GM23338 (cell line): ENCODE measurements at regions not wholly inside any gene's neighbourhood (a gene's known extent, or its start where the extent isn't known, plus 50 kb on each side); places are given as distances from the start of the nearest gene placed in this dataset.

Experiments used
- ATAC-seq: fragments of 200-7000 bp; cut with Tn5 transposase; 3 replicates; pipeline ENCODE4 v1.9.1; 2020
- DNase-seq: peaks from one replicate; pipeline ENCODE4 v3.0.0-alpha.2; 2015; ENCODE audit warnings: low spot score
- H2AFZ ChIP-seq: fragments of 200-600 bp; sonication (generic); 2 replicates; pipeline ENCODE4 v1.8.0; 2016; ENCODE audit warnings: antibody characterized with exemption, mild to moderate bottlenecking, moderate library complexity
- H3F3A ChIP-seq: fragments of 200-600 bp; sonication (generic); replicated peaks from 2 replicates; pipeline ENCODE4 v1.8.0; 2017; ENCODE audit warnings: antibody characterized with exemption, mixed run types, low read depth
- H3K27ac ChIP-seq: fragments of 200-600 bp; sonication (generic); 2 replicates; pipeline ENCODE4 v1.6.1; 2016; ENCODE audit warnings: low read depth
- H3K27me3 ChIP-seq: fragments of 200-600 bp; sonication (generic); 2 replicates; pipeline ENCODE4 v1.8.0; 2016; ENCODE audit warnings: mild to moderate bottlenecking, mixed run types, moderate library complexity; ENCODE audit not compliant: insufficient read depth
- H3K36me3 ChIP-seq: fragments of 200-600 bp; sonication (generic); 2 replicates; pipeline ENCODE4 v1.8.0; 2016; ENCODE audit warnings: mild to moderate bottlenecking; ENCODE audit not compliant: insufficient read depth
- H3K4me1 ChIP-seq: fragments of 200-600 bp; sonication (generic); 2 replicates; pipeline ENCODE4 v1.8.0; 2016; ENCODE audit warnings: mild to moderate bottlenecking, moderate library complexity; ENCODE audit not compliant: insufficient read depth
- H3K4me2 ChIP-seq: fragments of 200-600 bp; sonication (generic); 2 replicates; pipeline ENCODE4 v1.7.1; 2017; ENCODE audit warnings: mixed run types
- H3K4me3 ChIP-seq: fragments of 200-600 bp; sonication (generic); 2 replicates; pipeline ENCODE4 v1.6.1; 2016; ENCODE audit warnings: mixed run types
- H3K79me2 ChIP-seq: fragments of 200-600 bp; sonication (generic); replicated peaks from 2 replicates; pipeline ENCODE4 v1.8.0; 2017; ENCODE audit warnings: mild to moderate bottlenecking; ENCODE audit not compliant: insufficient read depth
- H3K9me2 ChIP-seq: fragments of 200-600 bp; sonication (generic); 2 replicates; pipeline ENCODE4 v1.8.0; 2017; ENCODE audit not compliant: insufficient read depth
- H4K20me1 ChIP-seq: fragments of 200-600 bp; sonication (generic); replicated peaks from 2 replicates; pipeline ENCODE4 v1.8.0; 2017; ENCODE audit warnings: mild to moderate bottlenecking; ENCODE audit not compliant: insufficient read depth
- H3K27ac Mint-ChIP-seq: 2 replicates; pipeline ENCODE4 v1.8.0; 2020; ENCODE audit warnings: inconsistent platforms, mild to moderate bottlenecking, moderate library complexity, mixed read lengths
- H3K27me3 Mint-ChIP-seq: 3 replicates; pipeline ENCODE4 v1.8.0; 2022; ENCODE audit warnings: low read depth, mild to moderate bottlenecking, moderate library complexity, mixed read lengths, inconsistent platforms; ENCODE audit not compliant: insufficient read depth, poor library complexity
- H3K36me3 Mint-ChIP-seq: 3 replicates; pipeline ENCODE4 v1.8.0; 2021; ENCODE audit warnings: low read depth, mild to moderate bottlenecking, inconsistent platforms, moderate library complexity, mixed read lengths
- H3K4me1 Mint-ChIP-seq: 3 replicates; pipeline ENCODE4 v1.8.0; 2020; ENCODE audit warnings: mild to moderate bottlenecking, inconsistent platforms, mixed read lengths
- H3K4me3 Mint-ChIP-seq: 3 replicates; pipeline ENCODE4 v1.8.0; 2021; ENCODE audit warnings: moderate library complexity, mild to moderate bottlenecking, inconsistent platforms, mixed read lengths
- H3K9me3 Mint-ChIP-seq: 3 replicates; pipeline ENCODE4 v1.8.0; 2020; ENCODE audit warnings: moderate library complexity, mild to moderate bottlenecking, inconsistent platforms, mixed read lengths
- CREB1 ChIP-seq: fragments of 250-450 bp; sonication (Bioruptor Pico); IDR thresholded peaks from 2 replicates; pipeline ENCODE4 v1.5.0; 2020; ENCODE audit warnings: low read depth, mild to moderate bottlenecking, moderate library complexity
- CTCF ChIP-seq, 2 experiments: fragments of 200-600 bp in 1 of 2; sonication (generic) in 1 of 2; conservative IDR thresholded peaks; 2 replicates each; pipeline versions ENCODE4 v1.5.1 to v1.6.1; 2016 to 2017; ENCODE audit warnings: antibody characterized with exemption in 2 of 2, low read depth in 2 of 2, mild to moderate bottlenecking in 2 of 2, moderate library complexity in 1 of 2
- ETS1 ChIP-seq: IDR thresholded peaks from 2 replicates; pipeline ENCODE4 v1.6.1; 2016; ENCODE audit warnings: antibody characterized with exemption
- EZH2 ChIP-seq: fragments of 200-600 bp; sonication (generic); IDR thresholded peaks from one replicate; pipeline ENCODE4 v1.8.0; 2017; ENCODE audit warnings: antibody characterized with exemption, mild to moderate bottlenecking, low read depth; ENCODE audit not compliant: unreplicated experiment
- EZH2phosphoT487 ChIP-seq: fragments of 200-600 bp; sonication (generic); IDR thresholded peaks from one replicate; pipeline ENCODE4 v1.8.1; 2018; ENCODE audit warnings: antibody characterized with exemption; ENCODE audit not compliant: unreplicated experiment
- JUNB ChIP-seq: IDR thresholded peaks from one replicate; pipeline ENCODE4 v1.6.1; 2016; ENCODE audit warnings: antibody characterized with exemption; ENCODE audit not compliant: unreplicated experiment
- NANOG ChIP-seq: IDR thresholded peaks from 2 replicates; pipeline ENCODE4 v1.6.1; 2016; ENCODE audit warnings: antibody characterized with exemption, borderline replicate concordance
- POLR2AphosphoS5 ChIP-seq: IDR thresholded peaks from 2 replicates; pipeline ENCODE4 v1.6.1; 2016; ENCODE audit warnings: antibody characterized with exemption, low read depth
- REST ChIP-seq: IDR thresholded peaks from one replicate; pipeline ENCODE4 v1.6.1; 2018; ENCODE audit warnings: antibody characterized with exemption; ENCODE audit not compliant: unreplicated experiment
- STAT1 ChIP-seq: IDR thresholded peaks from one replicate; pipeline ENCODE4 v1.6.1; 2016; ENCODE audit warnings: antibody characterized with exemption; ENCODE audit not compliant: unreplicated experiment
- ZNF114 ChIP-seq: fragments of 250-450 bp; sonication (Bioruptor Pico); IDR thresholded peaks from 2 replicates; pipeline ENCODE4 v1.5.0; 2020; ENCODE audit warnings: mild to moderate bottlenecking, moderate library complexity
- ZNF331 ChIP-seq: fragments of 250-450 bp; sonication (Bioruptor Pico); IDR thresholded peaks from 2 replicates; pipeline ENCODE4 v1.5.0; 2020; ENCODE audit warnings: low read depth, mild to moderate bottlenecking, moderate library complexity
- ZNF462 ChIP-seq: fragments of 250-450 bp; sonication (Bioruptor Pico); IDR thresholded peaks from 2 replicates; pipeline ENCODE4 v1.5.0; 2020; ENCODE audit warnings: mild to moderate bottlenecking, moderate library complexity

- Mint-ChIP-seq H3K9me3 (no peaks in the 10 kb centered on the region), H3K4me1 (no peaks in the 10 kb centered on the region), H3K4me3 (no peak overlapping the region; the same call in 2 of the 3 replicates), H3K27me3 (no peaks in the 10 kb centered on the region), H3K27ac (no peak overlapping the region), H3K36me3 (no peaks in the 10 kb centered on the region)
- TF ChIP-seq CTCF (conservative IDR thresholded peaks at IDR 0.05; ENCODE audit: low read depth in 2 of 2): no peak
- no peak for TF ChIP-seq ETS1
- TF ChIP-seq STAT1: no peak
- TF ChIP-seq JUNB: no peak
- no peak for TF ChIP-seq POLR2AphosphoS5
- no peak for TF ChIP-seq REST
- no peak for TF ChIP-seq ZNF462 (CRISPR knock-in tag)
- no peak for TF ChIP-seq EZH2phosphoT487
- no peak for TF ChIP-seq ZNF331
- TF ChIP-seq NANOG: no peak
- no peak for TF ChIP-seq CREB1 (CRISPR knock-in tag)
- TF ChIP-seq ZNF114 (CRISPR knock-in tag): no peak
- TF ChIP-seq EZH2: no peak
- ATAC-seq: no peak
- H3K4me3 ChIP-seq: no peak overlapping the region
- H2AFZ ChIP-seq: no peak overlapping the region
- no peaks in the 10 kb centered on the region for H3K79me2 ChIP-seq
- H4K20me1 ChIP-seq: no peaks in the 10 kb centered on the region
- H3K4me1 ChIP-seq: no peaks in the 10 kb centered on the region
- no peaks in the 10 kb centered on the region for H3K9me2 ChIP-seq
- H3K4me2 ChIP-seq: no peak overlapping the region
- no peak for DNase-seq
- H3K36me3 ChIP-seq: no peaks in the 10 kb centered on the region
- H3K27me3 ChIP-seq: no peaks in the 10 kb centered on the region
- no peak overlapping the region for H3K27ac ChIP-seq
- no peaks in the 10 kb centered on the region for H3F3A ChIP-seq
These were observed 78.1 kb upstream of the TBX20 start for GRCh38 chr7:35331730-35332678.
